Neuronal stem cell (in vitro differentiated cells): ENCODE measurements at regions not wholly inside any gene's neighbourhood (a gene's known extent, or its start where the extent isn't known, plus 50 kb on each side); places are given as distances from the start of the nearest gene placed in this dataset.

Experiments
- DNase-seq: peaks from one replicate; pipeline ENCODE4 v3.0.0-alpha.2; 2013; ENCODE audit warnings: low spot score
- H2AFZ ChIP-seq: one replicate; pipeline ENCODE4 v1.6.1; 2013; ENCODE audit warnings: mild to moderate bottlenecking, low read length, inconsistent platforms
- H2AK5ac ChIP-seq: 2 replicates; pipeline ENCODE4 v1.6.1; 2013; ENCODE audit warnings: low read depth, mild to moderate bottlenecking, inconsistent platforms, low read length, moderate library complexity, mixed read lengths
- H2BK120ac ChIP-seq: 2 replicates; pipeline ENCODE4 v1.6.1; 2013; ENCODE audit warnings: low read depth, mild to moderate bottlenecking, inconsistent platforms, low read length, moderate library complexity, mixed read lengths
- H2BK12ac ChIP-seq: one replicate; pipeline ENCODE4 v1.6.1; 2013; ENCODE audit warnings: low read length, inconsistent platforms
- H2BK15ac ChIP-seq: 2 replicates; pipeline ENCODE4 v1.6.1; 2013; ENCODE audit warnings: mild to moderate bottlenecking, low read length, inconsistent platforms, mixed read lengths
- H2BK5ac ChIP-seq: one replicate; pipeline ENCODE4 v1.6.1; 2013; ENCODE audit warnings: inconsistent platforms, mild to moderate bottlenecking, low read length, moderate library complexity
- H3K14ac ChIP-seq: one replicate; pipeline ENCODE4 v1.6.1; 2013; ENCODE audit warnings: low read length, inconsistent platforms
- H3K18ac ChIP-seq: 2 replicates; pipeline ENCODE4 v1.6.1; 2013; ENCODE audit warnings: low read length, inconsistent platforms
- H3K23ac ChIP-seq: 2 replicates; pipeline ENCODE4 v1.6.1; 2013; ENCODE audit warnings: low read depth, mild to moderate bottlenecking, mixed read lengths, low read length, inconsistent platforms; ENCODE audit not compliant: poor library complexity
- H3K27ac ChIP-seq: replicated peaks from 3 replicates; pipeline ENCODE4 v1.5.1; 2013; ENCODE audit warnings: low read length, inconsistent platforms
- H3K27me3 ChIP-seq, 3 experiments: 2 replicates each; pipeline ENCODE4 v1.6.1; 2013; ENCODE audit warnings: low read length in 3 of 3, mild to moderate bottlenecking in 2 of 3, inconsistent platforms in 1 of 3, low read depth in 1 of 3, mixed read lengths in 1 of 3, moderate library complexity in 1 of 3; ENCODE audit not compliant: control insufficient read depth in 3 of 3, insufficient read depth in 3 of 3
- H3K36me3 ChIP-seq, 2 donors: replicated peaks in 1 of 2; 2 replicates each; pipeline ENCODE4 v1.6.1; 2013; ENCODE audit warnings: low read length in 2 of 2; ENCODE audit not compliant: control insufficient read depth in 2 of 2, insufficient read depth in 2 of 2
- H3K4ac ChIP-seq: 2 replicates; pipeline ENCODE4 v1.6.1; 2013; ENCODE audit warnings: inconsistent platforms, mild to moderate bottlenecking, low read length, moderate library complexity
- H3K4me1 ChIP-seq, 2 donors: 1 replicate in 1 of 2; 2 replicates in 1 of 2; pipeline ENCODE4 v1.6.1; 2013; ENCODE audit warnings: low read length in 2 of 2, low read depth in 1 of 2; ENCODE audit not compliant: control insufficient read depth in 2 of 2, insufficient read depth in 1 of 2
- H3K4me2 ChIP-seq: one replicate; pipeline ENCODE4 v1.6.1; 2013; ENCODE audit warnings: mild to moderate bottlenecking, low read length, inconsistent platforms; ENCODE audit not compliant: insufficient read depth, poor library complexity, severe bottlenecking
- H3K4me3 ChIP-seq, 2 donors: 2 replicates each; pipeline ENCODE4 v1.5.1; 2013; ENCODE audit warnings: low read length in 2 of 2, mild to moderate bottlenecking in 2 of 2, inconsistent platforms in 1 of 2, moderate library complexity in 1 of 2
- H3K79me1 ChIP-seq: one replicate; pipeline ENCODE4 v1.6.1; 2013; ENCODE audit warnings: low read depth, mild to moderate bottlenecking, inconsistent platforms, low read length, moderate library complexity
- H3K9ac ChIP-seq: one replicate; pipeline ENCODE4 v1.6.1; 2013; ENCODE audit warnings: mild to moderate bottlenecking, low read depth, low read length, inconsistent platforms; ENCODE audit not compliant: poor library complexity
- H3K9me3 ChIP-seq, 2 donors: replicated peaks in 1 of 2; 2 replicates each; pipeline versions ENCODE3 to v1.6.1; 2013; ENCODE audit warnings: low read length in 2 of 2, mild to moderate bottlenecking in 2 of 2, inconsistent platforms in 1 of 2, low read depth in 1 of 2, mixed read lengths in 1 of 2, moderate library complexity in 1 of 2; ENCODE audit not compliant: control insufficient read depth in 2 of 2, insufficient read depth in 1 of 2
- H4K8ac ChIP-seq: one replicate; pipeline ENCODE4 v1.6.1; 2013; ENCODE audit warnings: low read depth, mild to moderate bottlenecking, inconsistent platforms, low read length, moderate library complexity
- H4K91ac ChIP-seq: one replicate; pipeline ENCODE4 v1.6.1; 2013; ENCODE audit warnings: low read length, low read depth, mild to moderate bottlenecking, inconsistent platforms; ENCODE audit not compliant: poor library complexity
- WGBS, 2 donors: extraction: QIAGEN DNeasy Blood & Tissue Kit; methylation state at CpG; one replicate each; pipeline ENCODE4 v1.1.7; 2013; ENCODE audit warnings: missing lambda C conversion rate in 2 of 2, mixed read lengths in 1 of 2; ENCODE audit not compliant: insufficient read length in 2 of 2, insufficient replicate concordance in 1 of 2; ENCODE audit errors: extremely low coverage in 2 of 2; 5-methylcytosine and 5-hydroxymethylcytosine counted together

DNA sequence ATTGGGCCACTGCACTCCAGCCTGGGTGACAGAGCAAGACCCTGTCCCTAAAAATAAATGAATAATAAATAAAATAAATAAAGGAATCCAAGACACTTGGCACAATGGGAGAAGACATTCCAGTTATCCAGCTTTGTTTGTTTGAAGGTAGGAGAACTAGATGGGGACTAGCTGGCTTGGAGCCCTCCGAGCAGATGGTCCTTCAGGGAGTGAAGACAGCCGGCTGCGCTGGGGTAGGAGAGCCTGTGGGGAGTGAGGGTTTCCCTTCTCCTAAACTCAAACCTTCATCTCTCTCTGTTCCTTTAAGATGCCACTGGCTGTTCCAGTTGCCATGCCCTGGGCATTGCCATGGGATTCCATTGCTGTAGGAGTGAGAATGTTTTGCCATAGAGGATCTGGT, 120.6 kb downstream of the NAV1 start:
- Histone ChIP-seq H2BK120ac (no peak overlapping the region), H3K4me3 (no peak overlapping the region)
- WGBS, 2 donors, result no CpG with 5 or more reads among the region's 3 CpGs

DNA sequence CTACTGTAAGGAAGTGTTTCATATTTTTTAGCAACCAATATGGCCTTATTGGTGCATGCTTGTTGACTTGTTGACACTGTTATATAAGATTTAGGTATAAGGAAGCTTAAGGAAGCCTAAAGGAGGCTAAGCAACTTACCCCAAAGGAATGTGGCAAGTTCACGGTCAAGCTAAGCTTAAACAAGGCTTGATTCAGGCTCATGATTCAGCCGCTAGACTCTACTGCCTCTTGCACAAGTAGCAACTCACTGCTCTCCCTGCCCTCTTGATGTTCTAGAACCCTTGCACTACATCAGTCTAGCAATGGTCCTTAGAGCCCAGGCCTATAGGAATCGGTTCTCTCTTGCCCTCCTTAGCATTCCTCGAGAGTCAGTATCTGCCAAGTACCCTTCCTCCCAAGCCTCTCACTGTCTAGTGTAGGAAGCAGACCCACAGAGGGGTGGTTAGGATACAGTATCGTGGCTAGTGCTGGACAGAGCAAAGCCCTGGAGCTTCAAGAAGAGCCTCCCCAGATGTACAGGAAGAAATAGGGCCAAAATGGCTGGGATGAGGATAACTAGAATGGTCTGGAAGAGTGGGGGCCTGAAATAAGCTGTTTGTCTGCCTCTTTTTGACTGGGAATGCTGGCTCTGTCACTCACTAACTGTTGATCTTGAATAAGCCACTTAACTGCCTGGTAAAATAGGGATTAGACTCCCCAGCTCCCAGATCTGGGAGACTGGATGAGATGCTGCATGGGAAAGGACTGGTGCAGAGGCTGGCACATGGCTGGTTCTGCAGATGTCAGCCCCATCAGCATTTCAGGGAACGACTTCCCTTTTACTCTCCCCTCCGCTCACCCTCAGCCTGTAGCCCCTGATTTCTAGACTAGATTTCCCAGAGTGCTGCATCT, 122.2 kb downstream of the NAV1 start:
- no peak overlapping the region for H4K91ac ChIP-seq
- H3K4ac ChIP-seq, result no peak overlapping the region
- H4K8ac ChIP-seq, result no peak overlapping the region
- no peak overlapping the region for H3K4me3 ChIP-seq
- no peaks in the 10 kb centered on the region for H3K9me3 ChIP-seq
- H3K14ac ChIP-seq, result no peak overlapping the region
- H2AK5ac ChIP-seq, result no peak overlapping the region
- peaks cover 0 to 7% of the 10 kb centered on the region in 2 donors for H3K36me3 ChIP-seq
- H2BK5ac ChIP-seq, result no peak overlapping the region
- H3K23ac ChIP-seq, result no peak overlapping the region
- peaks cover 4 to 9% of the 10 kb centered on the region in 2 donors for H3K4me1 ChIP-seq
- no peak overlapping the region for H2BK15ac ChIP-seq
- no peak overlapping the region for H3K4me2 ChIP-seq
- H3K79me1 ChIP-seq, result no peaks in the 10 kb centered on the region
- H2BK12ac ChIP-seq, result no peak overlapping the region
- no peak overlapping the region for H3K18ac ChIP-seq
- no peak for DNase-seq
- no peak overlapping the region for H2BK120ac ChIP-seq
- H2AFZ ChIP-seq, result no peak overlapping the region
- H3K27ac ChIP-seq, result no peak overlapping the region
- no peak overlapping the region for H3K9ac ChIP-seq
- WGBS, 2 donors, result no CpG with 5 or more reads among the region's 7 CpGs
- no peaks in the 10 kb centered on the region for H3K27me3 ChIP-seq

More for the DNA sequence above, 120.6 kb downstream of the NAV1 start:
- no peak for DNase-seq
- Histone ChIP-seq H3K23ac (no peak overlapping the region), H3K4me1 (peaks cover 2 to 13% of the 10 kb centered on the region in 2 donors), H2BK15ac (no peak overlapping the region), H3K27ac (no peak overlapping the region), H3K27me3 (no peaks in the 10 kb centered on the region), H3K9me3 (no peaks in the 10 kb centered on the region), H2AFZ (no peak overlapping the region), H3K14ac (no peak overlapping the region), H4K8ac (no peak overlapping the region), H3K79me1 (no peaks in the 10 kb centered on the region), H2BK5ac (no peak overlapping the region), H3K9ac (no peak overlapping the region), H2BK12ac (no peak overlapping the region), H2AK5ac (no peak overlapping the region), H3K36me3 (peaks cover 0 to 7% of the 10 kb centered on the region in 2 donors), H3K4me2 (no peak overlapping the region), H3K4ac (no peak overlapping the region), H4K91ac (no peak overlapping the region), H3K18ac (no peak overlapping the region)

GRCh38 chr1:201661823-201662359, 123.0 kb downstream of the NAV1 start:
- H2BK15ac ChIP-seq, result no peak overlapping the region
- no peak overlapping the region for H2BK5ac ChIP-seq
- H3K27me3 ChIP-seq, result no peaks in the 10 kb centered on the region
- no peak overlapping the region for H3K9ac ChIP-seq
- H3K18ac ChIP-seq, result no peak overlapping the region
- no peak overlapping the region for H4K8ac ChIP-seq
- peaks cover 4 to 9% of the 10 kb centered on the region in 2 donors for H3K4me1 ChIP-seq
- no peak overlapping the region for H2BK120ac ChIP-seq
- no peak overlapping the region for H2BK12ac ChIP-seq
- no peaks in the 10 kb centered on the region for H3K79me1 ChIP-seq
- no peak overlapping the region for H2AFZ ChIP-seq
- no peak overlapping the region for H3K4me3 ChIP-seq
- no peak for DNase-seq
- H3K27ac ChIP-seq, result no peak overlapping the region
- no peak overlapping the region for H4K91ac ChIP-seq
- no peak overlapping the region for H3K23ac ChIP-seq
- WGBS, 2 donors, result no CpG with 5 or more reads among the region's 8 CpGs
- H3K14ac ChIP-seq, result no peak overlapping the region
- no peak overlapping the region for H3K4ac ChIP-seq
- H2AK5ac ChIP-seq, result no peak overlapping the region
- H3K36me3 ChIP-seq, result peaks cover 0 to 7% of the 10 kb centered on the region in 2 donors
- no peak overlapping the region for H3K4me2 ChIP-seq
- no peaks in the 10 kb centered on the region for H3K9me3 ChIP-seq

- no peak overlapping the region for H3K4me2 ChIP-seq
- no peak overlapping the region for H3K4ac ChIP-seq
- H3K9me3 ChIP-seq, result no peaks in the 10 kb centered on the region
- no peak overlapping the region for H2BK15ac ChIP-seq
- no peak overlapping the region for H3K18ac ChIP-seq
- no peak overlapping the region for H3K9ac ChIP-seq
- no CpG with 5 or more reads among the region's 2 CpGs for WGBS, 2 donors
- H3K14ac ChIP-seq, result no peak overlapping the region
- no peak overlapping the region for H4K91ac ChIP-seq
- no peak overlapping the region for H3K4me3 ChIP-seq
- no peak overlapping the region for H2BK5ac ChIP-seq
- H3K27me3 ChIP-seq, result no peaks in the 10 kb centered on the region
- H2BK12ac ChIP-seq, result no peak overlapping the region
- H2BK120ac ChIP-seq, result no peak overlapping the region
- H3K79me1 ChIP-seq, result no peaks in the 10 kb centered on the region
- H2AFZ ChIP-seq, result no peak overlapping the region
- H3K4me1 ChIP-seq, result peaks cover 4 to 9% of the 10 kb centered on the region in 2 donors
- no peak overlapping the region for H4K8ac ChIP-seq
- peaks cover 0 to 7% of the 10 kb centered on the region in 2 donors for H3K36me3 ChIP-seq
- no peak overlapping the region for H3K23ac ChIP-seq
- H3K27ac ChIP-seq, result no peak overlapping the region
- no peak for DNase-seq
- H2AK5ac ChIP-seq, result no peak overlapping the region
These were observed 123.7 kb downstream of the NAV1 start for GRCh38 chr1:201662646-201663045.
